ENCODE measurements at regions not wholly inside any gene's neighbourhood (a gene's known extent, or its start where the extent isn't known, plus 50 kb on each side); places are given as distances from the start of the nearest gene placed in this dataset.
"Not testable (repeated sequence)": the region's sequence is repeated elsewhere in the genome, so short reads cannot be mapped to it uniquely, and the experiment has no call there.

DNA sequence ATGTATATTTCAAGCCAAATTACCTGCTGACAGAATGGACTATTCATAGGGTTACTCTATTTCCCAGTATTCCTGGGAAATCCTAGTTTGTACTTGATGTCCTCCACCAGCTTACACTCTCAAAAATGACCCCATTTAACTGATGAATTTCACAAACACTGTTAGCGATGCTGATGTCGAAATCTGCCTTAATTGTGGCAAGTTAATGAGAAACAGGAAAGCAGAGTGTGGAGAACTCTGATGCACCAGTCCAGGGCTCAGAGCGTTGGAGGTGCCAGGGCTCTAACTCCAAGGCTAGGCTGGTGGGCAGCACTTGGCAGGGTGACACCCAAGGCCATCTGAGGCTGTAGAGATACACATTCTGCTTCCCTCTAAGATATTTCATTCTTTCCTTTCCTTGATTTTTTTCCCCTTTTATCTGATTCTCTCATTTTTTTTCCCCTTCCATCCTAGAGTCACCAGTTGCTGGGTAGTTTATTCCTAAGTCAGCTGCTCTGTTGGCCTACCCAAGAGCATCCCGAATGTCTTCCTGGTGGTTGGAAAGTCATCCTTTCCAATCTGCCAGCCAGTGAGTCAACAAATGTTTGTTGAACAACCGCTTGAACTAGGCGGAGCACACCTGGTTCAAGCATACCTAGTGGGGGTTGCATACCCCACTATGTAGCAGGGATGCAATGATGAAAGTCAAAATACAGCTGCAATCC lies 525.0 kb upstream of the NRP1 start:
- Mint-ChIP-seq H3K27me3 (ENCODE audit: insufficient read depth) (no peaks in the 10 kb centered on the region), H3K36me3 (ENCODE audit: low read depth) (no peaks in the 10 kb centered on the region), H3K4me3 (no peak overlapping the region), H3K9me3 (no peaks in the 10 kb centered on the region), H3K4me1 (ENCODE audit: low read depth) (no peaks in the 10 kb centered on the region), H3K27ac (no peak overlapping the region)
- intact Hi-C loops (cut with micrococcal nuclease): no loop called here
- DNase-seq (ENCODE audit: low spot score): no peak

GRCh38 chr10:33858326-33858725 lies 523.9 kb upstream of the NRP1 start:
- no peak for DNase-seq (ENCODE audit: low spot score)
- Mint-ChIP-seq H3K27ac (no peak overlapping the region), H3K9me3 (no peaks in the 10 kb centered on the region), H3K36me3 (ENCODE audit: low read depth) (no peaks in the 10 kb centered on the region), H3K4me1 (ENCODE audit: low read depth) (no peaks in the 10 kb centered on the region), H3K4me3 (no peak overlapping the region), H3K27me3 (ENCODE audit: insufficient read depth) (no peaks in the 10 kb centered on the region)
- intact Hi-C loops (cut with micrococcal nuclease): no loop called here

- H3K27me3 Mint-ChIP-seq (ENCODE audit: insufficient read depth); H3K27ac Mint-ChIP-seq; H3K9me3 Mint-ChIP-seq; DNase-seq (ENCODE audit: low spot score); H3K36me3 Mint-ChIP-seq (ENCODE audit: low read depth); H3K4me3 Mint-ChIP-seq; intact Hi-C loops (cut with micrococcal nuclease); H3K4me1 Mint-ChIP-seq (ENCODE audit: low read depth): not testable (repeated sequence)
Measured at GRCh38 chr10:33853221-33853620, 518.8 kb upstream of the NRP1 start.

GRCh38 chr10:33843379-33843778 lies 508.9 kb upstream of the NRP1 start:
- intact Hi-C loops (cut with micrococcal nuclease): no loop called here
- no peaks in the 10 kb centered on the region for H3K36me3 Mint-ChIP-seq (ENCODE audit: low read depth)
- no peak for DNase-seq (ENCODE audit: low spot score)
- no peaks in the 10 kb centered on the region for H3K27me3 Mint-ChIP-seq (ENCODE audit: insufficient read depth)
- no peak overlapping the region for H3K27ac Mint-ChIP-seq
- peaks cover 13% of the 10 kb centered on the region for H3K9me3 Mint-ChIP-seq
- H3K4me1 Mint-ChIP-seq (ENCODE audit: low read depth): no peaks in the 10 kb centered on the region
- H3K4me3 Mint-ChIP-seq: no peak overlapping the region

- no peaks in the 10 kb centered on the region for H3K36me3 Mint-ChIP-seq (ENCODE audit: low read depth)
- no peak overlapping the region for H3K27ac Mint-ChIP-seq
Measured at GRCh38 chr10:33841678-33842077, 507.2 kb upstream of the NRP1 start.

DNA sequence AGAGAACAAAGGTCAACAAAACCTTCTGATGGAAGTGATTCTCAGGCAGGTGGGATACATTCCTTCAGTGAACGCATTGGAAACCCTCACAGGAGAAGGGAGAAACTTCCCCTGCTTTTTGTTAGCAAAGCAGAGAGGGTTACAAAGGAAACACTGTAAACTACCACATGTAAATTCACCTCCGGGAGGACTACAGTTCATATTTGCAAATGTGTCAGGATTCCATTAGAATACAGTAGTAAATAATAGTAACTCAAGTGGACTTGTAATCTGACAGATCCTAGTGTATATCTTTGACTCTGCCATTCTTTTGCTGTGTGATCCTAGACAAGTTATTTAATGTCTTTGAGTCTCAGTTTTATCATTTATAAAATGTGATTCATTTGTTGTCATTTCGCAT lies 504.3 kb upstream of the NRP1 start:
- Mint-ChIP-seq H3K27ac (no peak overlapping the region), H3K4me3 (no peak overlapping the region), H3K4me1 (ENCODE audit: low read depth) (no peaks in the 10 kb centered on the region), H3K36me3 (ENCODE audit: low read depth) (no peaks in the 10 kb centered on the region), H3K9me3 (peaks cover 3% of the 10 kb centered on the region), H3K27me3 (ENCODE audit: insufficient read depth) (no peaks in the 10 kb centered on the region)
- intact Hi-C loops (cut with micrococcal nuclease): no loop called here
- no peak for DNase-seq (ENCODE audit: low spot score)

More at GRCh38 chr10:33841678-33842077, 507.2 kb upstream of the NRP1 start:
- Mint-ChIP-seq H3K4me3 (no peak overlapping the region), H3K9me3 (peaks cover 9% of the 10 kb centered on the region), H3K27me3 (ENCODE audit: insufficient read depth) (no peaks in the 10 kb centered on the region), H3K4me1 (ENCODE audit: low read depth) (no peaks in the 10 kb centered on the region)
- no peak for DNase-seq (ENCODE audit: low spot score)
- intact Hi-C loops (cut with micrococcal nuclease): no loop called here

- Mint-ChIP-seq H3K4me3 (no peak overlapping the region), H3K27ac (no peak overlapping the region), H3K9me3 (no peaks in the 10 kb centered on the region), H3K36me3 (ENCODE audit: low read depth) (no peaks in the 10 kb centered on the region), H3K27me3 (ENCODE audit: insufficient read depth) (no peaks in the 10 kb centered on the region), H3K4me1 (ENCODE audit: low read depth) (no peaks in the 10 kb centered on the region)
- intact Hi-C loops (cut with micrococcal nuclease): no loop called here
- no peak for DNase-seq (ENCODE audit: low spot score)
Measured at GRCh38 chr10:33837736-33838135, 503.3 kb upstream of the NRP1 start.

DNA sequence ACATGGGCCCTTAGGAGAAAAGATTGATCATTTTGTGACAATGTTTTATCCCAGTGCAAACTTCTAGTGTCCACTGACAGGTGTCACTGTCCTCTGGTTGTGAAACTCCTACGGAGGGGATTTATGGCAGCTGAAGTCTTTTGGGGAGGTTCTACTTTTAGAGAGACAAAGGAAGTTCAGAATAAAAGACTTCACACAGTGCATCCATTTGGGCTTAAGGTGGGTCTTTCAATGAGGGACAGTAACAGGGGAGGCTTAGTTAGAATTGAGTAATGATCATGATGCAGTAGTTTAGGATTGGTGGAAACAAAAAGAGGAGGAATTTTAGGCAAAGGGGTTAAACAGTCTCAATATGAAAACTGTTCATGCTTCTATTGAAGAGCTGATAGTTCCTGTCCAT lies 501.1 kb upstream of the NRP1 start:
- H3K4me1 Mint-ChIP-seq (ENCODE audit: low read depth): no peaks in the 10 kb centered on the region
- no peaks in the 10 kb centered on the region for H3K9me3 Mint-ChIP-seq
- H3K36me3 Mint-ChIP-seq (ENCODE audit: low read depth): no peaks in the 10 kb centered on the region
- intact Hi-C loops (cut with micrococcal nuclease): no loop called here
- no peak overlapping the region for H3K27ac Mint-ChIP-seq
- DNase-seq (ENCODE audit: low spot score): no peak
- H3K27me3 Mint-ChIP-seq (ENCODE audit: insufficient read depth): no peaks in the 10 kb centered on the region
- no peak overlapping the region for H3K4me3 Mint-ChIP-seq

GRCh38 chr10:33833566-33833965 lies 499.1 kb upstream of the NRP1 start:
- no peak overlapping the region for H3K27ac Mint-ChIP-seq

GRCh38 chr10:33832124-33832787 lies 497.8 kb upstream of the NRP1 start:
- Mint-ChIP-seq H3K9me3 (peaks cover 16% of the 10 kb centered on the region), H3K27ac (no peak overlapping the region), H3K4me3 (no peak overlapping the region), H3K4me1 (ENCODE audit: low read depth) (no peaks in the 10 kb centered on the region), H3K27me3 (ENCODE audit: insufficient read depth) (no peaks in the 10 kb centered on the region), H3K36me3 (ENCODE audit: low read depth) (no peaks in the 10 kb centered on the region)
- intact Hi-C loops (cut with micrococcal nuclease): no loop called here
- DNase-seq (ENCODE audit: low spot score): no peak

More at GRCh38 chr10:33833566-33833965, 499.1 kb upstream of the NRP1 start:
- H3K4me3 Mint-ChIP-seq: no peak overlapping the region
- no peaks in the 10 kb centered on the region for H3K4me1 Mint-ChIP-seq (ENCODE audit: low read depth)
- no peak for DNase-seq (ENCODE audit: low spot score)
- intact Hi-C loops (cut with micrococcal nuclease): no loop called here
- peaks cover 10% of the 10 kb centered on the region for H3K9me3 Mint-ChIP-seq
- no peaks in the 10 kb centered on the region for H3K36me3 Mint-ChIP-seq (ENCODE audit: low read depth)
- H3K27me3 Mint-ChIP-seq (ENCODE audit: insufficient read depth): no peaks in the 10 kb centered on the region

- no peak for DNase-seq (ENCODE audit: low spot score)
- Mint-ChIP-seq H3K27ac (no peak overlapping the region), H3K4me1 (ENCODE audit: low read depth) (no peaks in the 10 kb centered on the region), H3K4me3 (no peak overlapping the region), H3K36me3 (ENCODE audit: low read depth) (no peaks in the 10 kb centered on the region), H3K9me3 (peaks cover 16% of the 10 kb centered on the region), H3K27me3 (ENCODE audit: insufficient read depth) (no peaks in the 10 kb centered on the region)
- intact Hi-C loops (cut with micrococcal nuclease): no loop called here
Measured at GRCh38 chr10:33831591-33831990, 497.1 kb upstream of the NRP1 start.

DNA sequence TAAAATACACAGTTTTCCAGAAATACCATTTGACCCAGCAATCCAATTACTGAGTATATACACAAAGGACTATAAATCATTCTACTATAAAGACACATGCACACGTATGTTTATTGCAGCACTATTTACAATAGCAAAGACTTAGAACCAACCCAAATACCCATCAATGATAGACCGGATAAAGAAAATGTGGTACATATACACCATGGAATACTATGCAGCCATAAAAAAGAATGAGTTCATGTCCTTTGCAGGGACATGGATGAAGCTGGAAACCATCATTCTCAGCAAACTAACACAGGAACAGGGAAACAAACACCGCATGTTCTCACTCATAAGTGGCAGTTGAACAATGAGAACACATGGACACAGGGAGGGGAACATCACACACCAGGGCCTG lies 495.4 kb upstream of the NRP1 start:
- peaks cover 16% of the 10 kb centered on the region for H3K9me3 Mint-ChIP-seq
- H3K36me3 Mint-ChIP-seq (ENCODE audit: low read depth); intact Hi-C loops (cut with micrococcal nuclease); H3K27me3 Mint-ChIP-seq (ENCODE audit: insufficient read depth); H3K4me1 Mint-ChIP-seq (ENCODE audit: low read depth); DNase-seq (ENCODE audit: low spot score); H3K4me3 Mint-ChIP-seq; H3K27ac Mint-ChIP-seq: not testable (repeated sequence)

DNA sequence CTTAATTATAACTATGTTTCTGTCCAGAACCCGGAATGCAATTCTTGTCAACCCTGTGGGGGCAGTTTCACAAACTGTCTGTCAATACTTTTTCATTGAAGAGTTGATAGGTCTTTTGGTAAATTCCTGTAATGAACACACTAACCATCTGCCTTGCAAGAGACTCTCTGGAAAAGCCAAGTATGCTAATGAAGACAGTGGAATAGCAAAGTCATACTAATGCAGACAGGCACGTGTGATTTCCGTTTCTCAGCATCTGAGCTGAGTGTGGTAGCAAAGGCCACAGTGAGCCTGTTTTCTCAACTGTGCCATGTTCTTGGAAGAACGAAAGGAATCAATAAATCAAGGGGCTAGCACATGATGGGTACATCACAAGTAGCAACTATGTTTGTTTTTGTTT lies 494.1 kb upstream of the NRP1 start:
- intact Hi-C loops (cut with micrococcal nuclease): no loop called here
- Mint-ChIP-seq H3K36me3 (ENCODE audit: low read depth) (no peaks in the 10 kb centered on the region), H3K4me3 (no peak overlapping the region), H3K4me1 (ENCODE audit: low read depth) (no peaks in the 10 kb centered on the region), H3K27ac (no peak overlapping the region), H3K9me3 (peaks cover 16% of the 10 kb centered on the region), H3K27me3 (ENCODE audit: insufficient read depth) (no peaks in the 10 kb centered on the region)
- no peak for DNase-seq (ENCODE audit: low spot score)

All from activated T-helper 1 cell treated with anti-CD3 and anti-CD28 coated beads, Interleukin-12 subunit alpha, Interleukin-12 subunit beta, Interleukin-2, Interleukin-4 antibody, amounts not matched to agents 30 ng/mL and 10 ng/mL and 1 ng/mL, durations not matched to agents 14 hours and 24 hours and 36 hours (primary cell).